ELR (cell line): ENCODE measurements at regions not wholly inside any gene's neighbourhood (a gene's known extent, or its start where the extent isn't known, plus 50 kb on each side); places are given as distances from the start of the nearest gene placed in this dataset.
"Not testable (repeated sequence)": the region's sequence is repeated elsewhere in the genome, so short reads cannot be mapped to it uniquely, and the experiment has no call there.

Experiments
- DNase-seq: peaks from one replicate; pipeline ENCODE4 v3.0.0-alpha.2; 2015; ENCODE audit warnings: low read depth

GRCh38 chr17:16842346-16842745 lies 129.6 kb downstream of the TNFRSF13B start:
- DNase-seq = not testable (repeated sequence)

GRCh38 chr17:16841896-16842295 lies 130.0 kb downstream of the TNFRSF13B start:
- not testable (repeated sequence) for DNase-seq

- not testable (repeated sequence) for DNase-seq
Measured at GRCh38 chr17:16840219-16840618, 131.7 kb downstream of the TNFRSF13B start.

GRCh38 chr17:16839242-16840175 lies 132.4 kb downstream of the TNFRSF13B start:
- DNase-seq = not testable (repeated sequence)

- DNase-seq = not testable (repeated sequence)
Measured at GRCh38 chr17:16838795-16839194, 133.1 kb downstream of the TNFRSF13B start.

GRCh38 chr17:16838287-16838686 lies 133.6 kb downstream of the TNFRSF13B start:
- DNase-seq = not testable (repeated sequence)

- not testable (repeated sequence) for DNase-seq
Measured at GRCh38 chr17:16837468-16838266, 134.3 kb downstream of the TNFRSF13B start.

GRCh38 chr17:16836315-16836915 lies 135.5 kb downstream of the TNFRSF13B start:
- not testable (repeated sequence) for DNase-seq

GRCh38 chr17:16833517-16833916 lies 138.4 kb downstream of the TNFRSF13B start:
- not testable (repeated sequence) for DNase-seq

GRCh38 chr17:16832853-16833252 lies 139.1 kb downstream of the TNFRSF13B start:
- not testable (repeated sequence) for DNase-seq

- not testable (repeated sequence) for DNase-seq
Measured at GRCh38 chr17:16832206-16832605, 139.7 kb downstream of the TNFRSF13B start.

- DNase-seq = not testable (repeated sequence)
Measured at GRCh38 chr17:16830770-16831169, 140.7 kb downstream of the CCDC144A start.

GRCh38 chr17:16830219-16830618 lies 140.2 kb downstream of the CCDC144A start:
- DNase-seq = not testable (repeated sequence)
